Right hindlimb (tissue), 1 donor: ENCODE measurements at regions not wholly inside any gene's neighbourhood (a gene's known extent, or its start where the extent isn't known, plus 50 kb on each side); places are given as distances from the start of the nearest gene placed in this dataset.
A peak's percentile ranks its signal among the peaks of the same experiment; 100 is the strongest.
"Not testable (repeated sequence)": the region's sequence is repeated elsewhere in the genome, so short reads cannot be mapped to it uniquely, and the experiment has no call there.

Source experiments
- DNase-seq: peaks from one replicate; pipeline ENCODE4 v3.0.0-alpha.2; 2018

DNA sequence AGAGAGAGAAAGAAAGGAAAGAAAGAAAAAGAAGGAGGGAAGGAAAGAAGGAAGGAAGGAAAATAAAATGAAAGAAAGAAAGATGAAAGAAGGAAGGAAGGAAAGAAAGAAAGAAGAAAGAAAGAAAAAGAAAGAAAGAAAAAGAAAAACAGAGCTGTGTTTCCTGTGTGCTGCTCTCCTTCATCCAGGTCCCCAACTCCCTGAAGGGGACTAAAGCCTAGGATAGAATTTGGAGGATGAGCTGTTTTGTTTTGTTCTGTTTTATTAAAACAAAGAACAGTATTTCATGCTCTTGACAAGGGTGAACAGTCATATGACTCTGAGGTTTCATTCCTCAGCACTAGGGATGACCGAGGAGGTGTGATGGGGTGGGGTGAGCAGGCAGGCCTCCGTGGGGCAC, 164.8 kb upstream of the NDN start:
- no peak for DNase-seq

DNA sequence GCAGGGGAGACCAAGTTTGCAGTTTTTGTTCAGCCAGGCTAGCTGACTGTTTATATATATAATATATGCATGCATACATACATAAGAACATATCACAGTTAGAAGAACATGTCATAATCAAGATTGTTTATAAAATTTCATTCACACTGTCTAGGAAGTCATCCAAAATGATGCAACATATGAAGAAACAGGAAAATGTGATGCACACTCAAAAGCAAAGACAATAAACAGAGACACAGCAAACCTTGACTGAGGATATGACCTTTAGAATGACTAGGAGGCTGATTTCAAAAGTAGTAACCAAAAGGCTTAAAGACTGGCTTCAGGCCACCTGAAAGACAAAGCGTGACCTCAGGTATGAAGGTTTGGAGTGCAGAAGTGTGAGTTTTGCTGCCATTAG, 166.2 kb upstream of the NDN start:
- DNase-seq, result no peak

DNA sequence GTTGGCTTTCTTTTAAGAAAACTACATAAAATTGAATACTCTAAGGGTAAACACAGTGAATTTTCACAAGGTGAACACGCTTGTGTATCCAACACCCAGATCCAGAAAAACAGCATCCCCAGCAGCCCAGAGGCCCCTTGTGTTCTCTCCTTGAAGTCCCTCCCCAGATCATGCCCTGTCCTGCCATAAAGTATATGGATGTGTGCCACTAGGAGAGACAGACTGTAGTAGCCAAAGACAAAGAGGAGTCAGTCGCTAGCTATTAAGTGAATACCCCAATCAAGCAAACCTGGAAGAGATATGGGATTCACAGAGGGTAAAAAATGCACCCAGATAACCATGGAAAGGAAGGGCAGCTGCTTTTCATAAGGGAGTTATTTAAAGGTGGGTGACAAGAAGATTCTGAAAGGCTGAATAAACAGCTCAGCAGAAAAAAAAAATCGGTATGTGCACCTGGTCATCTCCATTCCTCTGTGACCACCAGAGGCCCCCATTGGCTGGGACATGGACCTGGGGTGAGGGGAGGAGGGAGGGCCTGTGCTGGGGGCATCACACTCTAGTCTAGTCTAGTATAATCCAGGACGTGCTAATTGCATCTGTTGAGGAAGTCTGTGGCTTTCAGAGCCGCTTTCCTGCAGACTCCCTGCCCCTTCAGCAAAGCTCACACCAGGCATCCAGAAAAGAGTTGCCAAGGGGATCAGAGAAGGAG, 167.3 kb upstream of the NDN start:
- peak; percentile 17 for DNase-seq

DNA sequence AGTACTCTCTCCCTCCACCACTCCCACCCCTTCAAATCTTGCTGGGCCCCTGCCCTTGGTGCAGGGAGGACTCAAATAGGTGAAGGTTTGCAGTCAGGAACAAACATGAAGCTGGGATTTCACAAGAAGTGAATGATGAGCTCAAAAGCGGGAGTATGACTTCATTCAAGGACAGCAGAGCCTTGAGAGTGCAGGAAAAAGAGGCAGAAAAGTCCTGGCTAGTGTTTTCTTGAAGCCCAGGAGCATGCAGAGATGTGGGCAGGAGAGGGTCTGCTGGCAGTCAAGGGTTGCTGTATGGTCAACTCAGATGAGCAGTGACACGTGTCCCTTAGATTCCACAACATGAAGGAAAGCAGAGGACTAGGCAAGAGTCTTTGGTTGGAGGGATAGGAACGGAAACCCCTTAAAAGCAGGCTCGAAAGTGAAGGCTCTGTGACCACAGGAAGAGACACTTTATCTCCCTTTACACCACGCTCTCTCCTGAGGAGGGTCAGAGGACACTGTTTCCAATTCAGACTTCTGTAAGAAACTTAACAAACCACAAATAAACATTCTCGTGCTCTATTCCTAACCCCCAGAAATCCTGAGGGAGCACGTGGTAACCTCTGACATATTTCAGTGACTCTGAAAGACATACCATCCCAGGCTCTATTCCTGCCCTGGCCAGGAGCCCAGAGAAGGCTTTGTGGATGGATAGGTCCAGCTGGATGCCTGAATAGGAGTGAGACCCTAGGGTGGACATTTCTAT, 168.0 kb upstream of the NDN start:
- peak; percentile 41 for DNase-seq

DNA sequence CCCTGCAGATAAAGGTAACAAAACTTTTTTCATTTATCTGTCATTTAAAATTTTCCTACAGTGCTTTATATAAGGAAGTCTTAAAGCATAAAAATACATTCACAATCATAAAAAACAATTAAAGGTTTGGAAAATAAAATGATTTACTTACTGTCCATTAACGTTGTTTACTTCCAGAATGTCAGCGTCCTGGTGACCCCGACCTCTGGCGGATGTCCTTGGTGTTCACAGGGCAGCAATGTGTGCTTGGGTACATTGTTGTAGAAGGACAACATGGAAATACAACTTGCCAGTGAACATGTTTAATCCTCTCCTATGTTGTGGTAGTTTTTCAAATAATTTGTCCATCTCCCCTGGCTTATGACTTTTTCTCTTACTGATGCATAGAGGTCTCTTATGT, 168.8 kb upstream of the NDN start:
- no peak for DNase-seq

DNA sequence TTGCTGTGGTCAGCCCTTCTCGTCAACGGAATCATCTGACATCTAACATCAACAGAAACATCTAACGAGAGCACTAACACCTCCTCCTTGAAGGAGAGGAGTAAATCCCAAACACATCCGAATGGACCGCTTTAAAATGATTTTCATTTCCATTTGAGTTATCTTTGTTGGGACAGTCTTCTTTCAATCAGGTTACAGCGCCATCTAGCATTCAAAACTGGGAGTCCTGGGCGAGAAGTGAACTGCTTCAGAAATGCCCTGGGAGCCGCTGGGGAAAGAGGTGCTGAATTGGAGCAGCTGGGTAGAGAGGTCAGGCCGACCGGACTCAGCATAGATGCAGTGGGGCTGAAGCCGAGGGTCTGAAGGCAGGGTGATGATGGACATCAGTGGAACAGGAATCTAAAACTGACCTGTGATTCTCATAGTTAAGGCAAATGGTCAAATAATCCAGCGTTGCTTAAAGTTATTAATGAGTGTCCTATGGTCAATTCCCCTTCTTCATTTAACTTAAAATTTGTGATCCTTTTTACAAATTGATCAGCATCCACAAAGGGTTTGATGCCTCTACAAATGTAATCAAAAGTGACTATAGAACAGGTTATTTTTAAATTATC, 170.0 kb upstream of the NDN start:
- DNase-seq, result peak; percentile 59

DNA sequence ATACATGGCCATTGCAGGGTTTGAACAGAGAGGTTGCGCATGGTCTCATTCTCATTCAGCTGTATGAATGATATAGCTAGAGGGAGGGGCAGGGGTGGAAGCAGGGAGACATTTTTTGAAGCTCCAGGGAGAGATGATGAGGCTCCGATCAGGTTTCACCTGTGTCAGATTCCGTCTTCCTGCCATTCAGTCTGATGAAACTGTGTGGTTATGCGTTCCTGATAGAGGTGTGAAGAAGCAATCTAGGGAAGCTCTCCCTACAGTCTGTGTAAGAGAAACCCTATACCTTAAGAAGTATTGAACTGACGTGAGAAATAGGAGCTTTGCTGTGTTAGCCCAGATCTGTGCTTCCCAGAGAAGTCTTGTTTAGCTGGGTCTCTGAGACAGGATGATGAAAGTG, 171.9 kb upstream of the NDN start:
- DNase-seq, result no peak

DNA sequence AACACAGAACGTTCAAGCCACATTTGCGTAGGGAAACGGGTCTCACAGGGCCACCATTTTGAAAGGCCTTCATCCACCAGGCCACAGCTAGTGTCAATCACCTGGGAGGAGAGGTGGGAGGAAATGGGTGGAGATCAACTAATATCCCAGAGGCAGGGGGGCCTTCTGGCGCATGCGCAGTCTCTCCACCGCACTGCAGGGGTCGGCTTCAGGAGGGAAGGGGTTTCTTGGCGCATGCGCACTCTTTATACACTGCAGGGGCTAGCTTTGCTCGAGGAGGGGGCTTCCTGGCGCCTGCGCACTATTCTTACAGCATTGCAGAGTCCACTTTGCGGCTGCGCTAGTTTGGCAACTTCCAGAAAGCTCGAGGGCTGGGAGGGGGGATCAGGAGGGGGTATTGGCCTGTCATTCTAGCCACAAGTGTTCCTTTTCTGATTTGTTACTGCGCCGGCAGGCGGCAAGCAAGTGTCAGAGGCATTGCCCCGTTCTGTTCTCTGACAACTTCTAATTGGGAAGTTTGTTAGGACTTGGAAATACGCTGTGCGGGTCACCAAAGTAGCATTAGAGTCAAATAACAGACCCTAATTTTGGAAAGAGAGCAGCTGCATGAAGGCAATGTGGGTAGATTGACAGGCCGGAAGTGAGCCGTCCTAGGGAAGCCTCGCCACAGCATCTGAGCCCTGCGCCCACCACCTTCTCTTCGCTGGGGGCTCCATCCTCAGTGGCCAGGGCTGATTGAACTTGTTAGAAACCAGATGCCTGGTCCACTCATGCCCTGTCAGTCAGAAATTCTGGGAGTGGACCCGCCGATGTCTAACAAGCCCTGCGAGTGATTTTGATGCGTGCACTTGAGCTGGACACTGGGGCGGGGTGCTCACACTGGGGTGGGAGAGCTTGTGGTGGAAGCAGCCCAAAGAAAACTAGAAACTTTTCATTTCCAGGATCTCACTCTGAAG, 173.5 kb upstream of the NDN start:
- DNase-seq, result peak; percentile 26

DNA sequence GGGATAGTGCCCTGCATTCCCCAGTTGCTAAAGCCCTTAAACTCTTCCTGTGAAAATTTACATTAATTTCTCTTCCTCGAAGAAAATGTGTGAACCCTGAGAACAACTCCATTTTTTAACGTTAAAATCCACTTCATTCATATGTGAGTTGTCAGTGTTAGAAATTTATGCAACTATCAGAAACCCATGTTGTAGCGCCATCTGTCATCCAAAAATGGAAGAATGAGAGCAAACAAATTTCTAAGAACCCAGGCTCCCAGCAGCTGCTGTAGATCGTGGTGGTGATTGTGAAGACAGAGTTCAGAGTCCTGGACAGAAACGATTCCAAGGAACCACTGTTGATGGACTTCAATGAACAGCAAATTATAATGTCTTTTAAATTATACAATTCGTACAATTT, 179.7 kb upstream of the NDN start:
- DNase-seq, result no peak

DNA sequence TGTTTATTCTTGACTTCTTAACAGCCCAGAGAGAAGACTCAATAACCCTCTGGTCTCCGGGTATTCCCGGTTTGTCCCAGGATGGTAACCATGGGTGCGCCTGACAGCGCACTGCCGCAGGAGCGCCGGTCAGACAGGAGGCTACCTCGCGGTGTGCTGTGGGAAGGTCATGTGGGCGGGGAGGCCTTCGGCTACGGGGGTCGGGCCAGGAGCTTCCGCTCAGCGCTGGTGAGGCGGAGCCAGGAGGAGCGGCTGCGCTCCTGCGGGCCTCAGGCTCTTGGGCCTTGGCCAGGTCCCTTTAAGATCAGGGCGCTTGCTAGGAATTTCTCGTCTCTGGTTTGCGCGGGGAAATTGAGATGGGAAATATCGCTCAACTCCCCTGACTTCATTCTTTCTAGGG, 182.3 kb upstream of the NDN start:
- DNase-seq, result peak; percentile 60

DNA sequence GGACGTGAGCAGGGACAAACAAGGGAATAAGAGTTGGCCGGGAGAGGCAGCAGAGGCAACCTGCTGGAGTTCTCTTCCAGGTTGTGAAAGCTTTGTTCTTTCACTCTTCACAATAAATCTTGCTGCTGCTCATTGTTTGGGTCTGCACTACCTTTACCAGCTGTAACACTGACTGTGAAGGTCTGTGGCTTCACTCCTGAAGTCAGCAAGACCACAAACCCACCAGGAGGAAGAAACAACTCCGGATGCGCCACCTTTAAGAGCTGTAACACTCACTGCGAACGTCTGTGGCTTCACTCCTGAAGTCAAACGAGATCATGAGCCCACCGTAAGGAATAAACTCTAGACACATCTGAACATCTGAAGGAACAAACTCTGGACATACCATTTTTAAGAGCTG, 186.5 kb upstream of the NDN start:
- not testable (repeated sequence) for DNase-seq

DNA sequence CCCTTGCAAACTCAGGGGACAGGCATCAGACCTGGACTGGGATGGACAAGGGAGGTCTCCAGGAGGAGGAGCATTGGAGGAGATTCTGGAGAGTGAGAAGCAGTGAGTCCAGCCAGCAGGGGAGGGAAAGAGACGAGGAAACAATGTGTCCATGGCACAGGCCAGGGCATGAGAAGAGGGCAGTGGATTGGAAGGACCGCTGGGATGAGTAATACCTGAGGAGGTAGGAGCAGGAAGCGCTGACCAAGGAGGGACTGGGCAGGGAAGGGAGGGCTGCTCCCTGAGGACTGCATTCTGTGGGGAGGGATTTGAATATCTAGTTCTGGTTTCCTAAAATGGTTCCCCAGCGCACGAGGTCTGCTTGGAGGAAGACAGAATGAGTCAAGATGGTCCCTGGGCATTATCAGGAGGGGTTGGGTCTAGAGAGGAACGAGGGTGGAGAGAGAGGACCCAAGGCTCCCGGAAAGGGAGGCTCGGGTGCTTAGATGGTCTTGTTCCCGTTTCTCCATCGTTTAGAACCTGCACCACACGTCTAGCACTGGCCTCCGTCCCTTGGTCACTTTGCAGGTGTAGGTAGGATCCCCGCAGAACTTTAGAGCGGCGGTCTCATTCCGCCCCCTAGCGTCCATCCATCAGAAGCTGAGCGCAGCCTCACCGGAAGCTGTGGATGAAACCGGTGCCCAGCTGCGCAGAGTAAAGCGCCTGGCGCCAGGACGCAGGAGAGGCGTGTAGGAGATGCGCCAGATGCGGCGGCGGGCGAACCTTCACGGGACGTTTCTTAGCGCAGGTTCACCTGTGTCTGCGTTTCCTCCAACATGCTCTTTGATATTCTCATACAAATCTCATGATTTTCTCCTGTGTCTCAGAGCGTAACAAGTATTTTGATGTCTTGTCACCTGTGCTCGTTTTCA, 190.7 kb upstream of the NDN start:
- peak; percentile 57 for DNase-seq

DNA sequence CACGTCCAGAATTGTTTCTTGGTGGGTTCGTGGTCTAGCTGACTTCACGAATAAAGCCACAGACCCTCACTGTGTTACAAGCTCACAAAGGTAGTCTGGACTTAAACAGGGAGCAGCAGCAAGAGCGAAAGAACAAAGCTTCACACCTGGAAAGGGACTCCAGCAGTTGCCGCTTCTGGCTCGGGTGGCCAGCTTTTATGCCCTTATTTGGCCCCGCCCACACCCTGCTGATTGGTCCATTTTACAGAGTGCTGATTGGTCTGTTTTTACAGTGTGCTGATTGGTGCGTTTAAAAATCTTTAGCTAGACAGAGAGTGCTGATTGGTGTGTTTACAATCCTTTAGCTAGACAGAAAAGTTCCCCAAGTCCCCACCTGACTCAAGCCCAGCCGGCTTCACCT, 194.2 kb upstream of the NDN start:
- DNase-seq, result no peak

DNA sequence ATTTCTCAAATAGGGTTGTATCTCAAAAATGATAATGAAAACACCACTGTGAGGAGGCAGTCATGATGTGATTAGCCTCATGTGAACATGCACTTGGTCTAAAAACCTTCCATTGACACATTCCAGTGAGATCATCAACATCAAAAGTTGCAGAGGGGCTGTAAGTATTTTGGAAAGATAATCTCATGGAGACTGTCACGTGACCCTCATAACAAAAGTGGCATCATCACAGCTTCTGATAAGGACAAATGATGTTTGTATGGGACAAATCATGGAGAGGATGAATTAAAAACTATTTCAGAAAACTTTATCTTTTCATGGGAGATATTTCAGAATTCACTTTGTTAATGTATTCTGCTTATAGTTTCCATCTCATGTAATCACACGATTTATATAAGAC, 203.1 kb upstream of the NDN start:
- DNase-seq, result no peak

DNA sequence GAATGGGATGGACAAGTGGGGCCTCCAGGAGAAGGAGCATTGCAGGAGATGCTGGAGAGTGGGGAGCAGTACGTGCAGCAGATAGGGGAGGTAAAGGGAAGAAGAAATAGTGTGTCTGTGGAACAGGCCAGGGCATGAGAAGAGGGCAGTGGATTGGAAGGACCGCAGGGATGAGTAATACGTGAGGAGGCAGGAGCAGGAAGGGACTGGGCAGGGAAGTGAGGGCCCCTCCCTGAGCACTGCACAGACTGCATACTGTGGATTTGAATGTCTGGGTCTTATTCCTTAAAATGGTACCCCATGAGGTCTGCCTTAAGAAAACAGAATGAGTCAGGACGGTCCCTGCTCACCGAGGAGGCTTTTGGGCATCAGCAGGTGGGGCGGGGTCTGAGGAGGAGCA, 210.0 kb upstream of the NDN start:
- no peak for DNase-seq

DNA sequence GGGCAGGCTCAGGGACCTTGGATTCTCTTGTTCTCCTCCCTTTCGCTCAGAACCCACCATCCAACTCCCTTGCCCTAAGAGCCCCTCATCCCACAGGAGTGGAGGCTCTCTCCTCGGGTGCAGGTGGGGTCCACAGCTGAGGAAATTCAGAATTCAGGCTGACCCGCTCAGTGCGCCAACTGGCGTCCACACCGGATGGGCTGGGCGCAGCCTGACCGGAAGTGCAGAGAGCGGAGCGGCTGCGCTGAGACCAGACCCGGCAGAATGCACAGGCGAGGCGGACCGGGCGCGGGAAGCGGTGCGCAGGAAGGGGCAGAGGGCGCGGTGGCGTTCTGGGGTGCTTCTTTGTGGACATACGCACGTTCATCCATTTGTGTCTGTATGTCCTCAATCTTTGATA, 210.4 kb upstream of the NDN start:
- DNase-seq, result peak; percentile 40

DNA sequence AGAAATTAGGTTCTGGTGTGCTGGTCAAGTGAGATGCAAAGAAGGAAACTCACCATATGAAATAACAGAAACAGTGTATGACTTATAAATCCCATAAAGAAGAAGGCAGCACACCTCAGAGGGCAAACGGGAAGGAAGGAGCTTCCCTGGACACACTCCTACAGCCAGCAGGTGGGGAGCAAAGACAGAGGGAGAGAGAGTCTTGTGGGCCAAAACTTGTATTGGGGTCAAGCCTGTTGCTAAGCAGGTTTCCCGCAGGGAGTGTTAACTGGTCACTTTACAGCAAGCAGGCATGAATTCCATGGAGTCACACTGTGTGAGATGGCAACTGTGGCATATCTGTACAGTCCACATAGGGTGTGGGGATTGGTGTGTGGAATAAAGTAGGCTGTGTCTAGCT, 222.9 kb upstream of the NDN start:
- no peak for DNase-seq

DNA sequence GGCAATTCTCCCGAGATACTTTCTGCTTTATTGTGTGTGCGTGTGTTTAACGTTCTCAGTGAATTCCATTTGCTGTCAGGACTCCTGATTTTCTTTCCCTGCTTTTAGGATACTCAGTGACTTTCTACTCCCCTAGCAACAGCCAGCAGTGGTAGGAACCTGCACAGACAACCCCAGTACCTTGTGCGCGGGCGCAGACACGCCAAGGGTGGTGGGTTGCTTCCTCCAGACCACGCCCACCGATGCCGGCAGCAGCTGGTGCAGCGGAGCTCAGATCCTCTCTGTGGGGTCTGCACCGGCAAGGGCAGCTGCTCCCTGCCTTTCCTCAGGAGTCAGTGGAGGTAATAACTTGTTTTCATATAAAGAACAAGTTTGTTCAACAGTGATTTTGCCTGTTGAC, 225.1 kb upstream of the NDN start:
- DNase-seq, result peak; percentile 20

DNA sequence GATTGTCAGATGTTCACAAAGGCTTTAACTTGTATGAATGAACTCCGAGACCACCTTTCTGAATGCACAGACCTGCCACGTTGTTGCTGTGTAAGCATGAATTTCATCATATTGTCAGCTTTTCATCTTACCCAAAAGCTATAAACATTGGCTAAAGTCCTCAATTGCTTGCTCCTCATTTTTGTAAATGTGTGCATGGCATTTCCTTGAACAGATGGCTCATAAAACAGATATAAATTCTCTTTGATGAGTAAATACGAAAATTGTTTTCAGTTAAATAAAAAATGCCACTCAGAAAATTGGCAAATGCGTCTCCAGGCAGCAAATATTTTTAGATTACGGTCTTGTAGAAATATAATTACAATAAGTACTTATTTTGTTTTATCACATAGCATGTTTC, 226.0 kb upstream of the NDN start:
- no peak for DNase-seq

DNA sequence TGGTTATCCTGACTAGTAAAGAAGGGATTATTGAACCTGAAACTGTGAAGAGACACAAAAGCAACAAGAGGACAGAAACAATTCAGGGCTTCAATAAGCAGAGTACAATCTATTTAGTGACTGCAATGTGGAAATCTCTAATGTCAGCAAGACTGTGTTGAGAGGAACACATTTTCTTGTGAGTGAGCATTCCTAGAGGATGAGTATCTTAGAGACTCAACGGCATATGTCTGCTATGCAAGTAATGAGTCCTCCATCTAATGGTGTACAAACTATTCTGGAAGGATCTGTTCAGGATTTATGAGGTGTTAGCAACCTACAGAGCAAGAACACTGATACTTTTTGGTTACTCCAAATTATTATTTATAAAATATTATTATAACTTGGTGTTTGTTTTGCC, 226.5 kb upstream of the NDN start:
- no peak for DNase-seq

DNA sequence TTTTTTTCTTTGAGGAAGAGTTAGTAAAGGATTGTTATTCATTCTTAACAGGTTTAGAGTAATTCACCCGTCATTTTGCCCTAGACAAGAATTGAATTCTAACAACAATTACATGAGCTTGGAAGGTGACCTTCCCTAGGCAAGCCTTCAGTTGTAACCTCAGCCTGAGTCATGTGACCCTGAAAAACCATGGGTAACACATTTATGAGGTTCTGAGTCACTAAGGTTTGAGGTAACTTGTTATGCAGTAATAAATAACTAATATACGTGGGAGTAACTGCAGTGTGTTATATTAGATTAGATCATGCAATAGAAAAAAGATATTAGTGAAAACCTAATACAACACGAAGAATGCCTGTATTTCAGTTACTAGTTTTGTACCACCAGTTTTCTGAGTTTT, 237.6 kb upstream of the NDN start:
- no peak for DNase-seq

DNA sequence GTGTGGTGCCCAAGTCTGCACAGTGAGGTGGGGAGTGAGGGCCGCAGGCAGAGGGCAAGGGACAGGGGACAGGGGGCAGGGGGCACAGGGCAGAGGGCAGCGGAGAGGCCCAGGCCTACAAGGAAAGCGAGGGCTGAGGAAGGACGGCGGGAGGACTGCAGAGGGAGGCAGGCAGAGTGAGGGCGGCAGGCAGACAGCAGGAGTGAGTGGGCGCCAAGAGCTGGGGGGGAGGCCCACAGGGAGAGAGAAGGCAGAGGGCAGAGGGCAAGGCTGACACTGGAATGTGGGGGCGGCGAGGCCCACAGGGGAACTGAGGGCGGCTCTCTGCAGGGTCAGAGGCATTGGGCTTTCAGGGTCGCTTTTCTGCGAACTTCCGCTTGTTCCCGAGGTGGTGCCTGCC, 267.8 kb upstream of the NDN start:
- no peak for DNase-seq
